GM12873 (cell line): ENCODE measurements at regions not wholly inside any gene's neighbourhood (a gene's known extent, or its start where the extent isn't known, plus 50 kb on each side); places are given as distances from the start of the nearest gene placed in this dataset.
A peak's percentile ranks its signal among the peaks of the same experiment; 100 is the strongest.

Experiments used
- TF ChIP-seq, protein P1 (sequence below): IDR thresholded peaks from 2 replicates; pipeline ENCODE4 v1.5.1; 2012; ENCODE audit warnings: low read depth, mild to moderate bottlenecking, moderate library complexity, low read length, control low read depth; ENCODE audit not compliant: insufficient read depth; ENCODE audit errors: missing control alignments

- TF ChIP-seq, protein P1, sequence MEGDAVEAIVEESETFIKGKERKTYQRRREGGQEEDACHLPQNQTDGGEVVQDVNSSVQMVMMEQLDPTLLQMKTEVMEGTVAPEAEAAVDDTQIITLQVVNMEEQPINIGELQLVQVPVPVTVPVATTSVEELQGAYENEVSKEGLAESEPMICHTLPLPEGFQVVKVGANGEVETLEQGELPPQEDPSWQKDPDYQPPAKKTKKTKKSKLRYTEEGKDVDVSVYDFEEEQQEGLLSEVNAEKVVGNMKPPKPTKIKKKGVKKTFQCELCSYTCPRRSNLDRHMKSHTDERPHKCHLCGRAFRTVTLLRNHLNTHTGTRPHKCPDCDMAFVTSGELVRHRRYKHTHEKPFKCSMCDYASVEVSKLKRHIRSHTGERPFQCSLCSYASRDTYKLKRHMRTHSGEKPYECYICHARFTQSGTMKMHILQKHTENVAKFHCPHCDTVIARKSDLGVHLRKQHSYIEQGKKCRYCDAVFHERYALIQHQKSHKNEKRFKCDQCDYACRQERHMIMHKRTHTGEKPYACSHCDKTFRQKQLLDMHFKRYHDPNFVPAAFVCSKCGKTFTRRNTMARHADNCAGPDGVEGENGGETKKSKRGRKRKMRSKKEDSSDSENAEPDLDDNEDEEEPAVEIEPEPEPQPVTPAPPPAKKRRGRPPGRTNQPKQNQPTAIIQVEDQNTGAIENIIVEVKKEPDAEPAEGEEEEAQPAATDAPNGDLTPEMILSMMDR = peak; percentile 77
Observed at GRCh38 chr12:116687888-116688287, 50.0 kb downstream of the SPRING1 start.

DNA sequence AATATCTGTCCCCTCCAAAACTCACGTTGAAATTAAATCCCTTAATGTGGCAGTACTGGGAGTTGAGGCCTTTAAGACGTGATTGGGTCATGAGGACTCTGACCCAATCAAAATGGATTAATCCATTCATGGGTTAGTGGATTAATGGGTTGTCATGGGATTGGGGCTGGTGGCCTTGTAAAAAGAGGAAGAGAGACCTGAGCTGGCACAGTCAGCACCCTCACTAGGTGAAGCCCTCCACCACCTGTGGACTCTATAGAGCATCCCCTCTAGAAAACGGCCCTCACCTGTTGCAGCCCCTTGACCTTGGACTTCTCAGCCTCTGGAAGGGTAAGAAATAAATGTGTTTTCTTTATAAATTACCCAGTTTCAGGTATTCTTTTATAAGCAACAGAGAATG is 53.0 kb downstream of the SPRING1 start:
- TF ChIP-seq, protein P1 = no peak

DNA sequence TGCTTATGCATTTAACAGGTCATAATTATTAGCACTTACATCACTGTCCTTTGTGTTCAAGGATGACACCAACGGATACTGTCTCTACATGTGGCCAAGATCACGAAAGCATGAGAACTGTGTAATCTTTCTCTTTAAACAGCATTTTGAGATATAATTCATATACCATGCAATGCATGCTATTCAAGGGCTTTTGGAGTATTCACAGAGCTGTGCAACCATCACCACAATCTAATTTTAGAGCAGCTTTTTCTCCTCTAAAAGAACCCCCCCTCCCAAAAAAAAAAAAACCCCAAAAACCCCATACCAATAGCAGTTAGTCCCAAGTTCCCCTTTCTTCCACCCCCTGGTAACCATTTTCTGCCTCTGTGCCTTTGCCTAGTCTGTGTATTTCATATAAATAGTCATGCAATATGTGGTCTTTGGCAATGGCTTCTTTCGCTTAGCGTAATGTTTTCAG is 60.6 kb downstream of the SPRING1 start:
- TF ChIP-seq, protein P1 = no peak

GRCh38 chr12:116675339-116676107 is 62.3 kb downstream of the SPRING1 start:
- TF ChIP-seq, protein P1 = no peak

- TF ChIP-seq, protein P1 = no peak
Observed at GRCh38 chr12:116674643-116675183, 63.2 kb downstream of the SPRING1 start.

DNA sequence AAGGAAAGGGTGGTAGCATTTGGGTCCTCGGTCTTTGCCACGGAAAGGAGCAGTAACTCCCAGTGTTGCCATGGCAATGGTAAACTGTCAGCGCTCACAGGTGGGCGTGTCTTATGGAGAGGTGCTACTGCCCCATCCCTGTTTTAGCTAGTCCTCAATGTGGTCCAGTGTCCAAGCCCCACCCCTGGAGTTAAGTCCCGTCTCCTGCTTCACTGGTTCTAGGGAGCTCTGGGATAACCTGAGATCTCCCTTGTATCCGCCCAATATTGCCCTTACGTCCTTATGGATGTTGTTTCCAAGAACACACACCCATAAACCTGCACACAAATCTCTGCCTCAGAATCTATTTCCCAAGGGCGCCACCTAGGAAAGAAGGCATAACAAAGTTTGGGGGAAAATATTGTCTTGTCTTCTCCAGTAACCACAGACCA is 64.2 kb downstream of the SPRING1 start:
- TF ChIP-seq, protein P1 = no peak

DNA sequence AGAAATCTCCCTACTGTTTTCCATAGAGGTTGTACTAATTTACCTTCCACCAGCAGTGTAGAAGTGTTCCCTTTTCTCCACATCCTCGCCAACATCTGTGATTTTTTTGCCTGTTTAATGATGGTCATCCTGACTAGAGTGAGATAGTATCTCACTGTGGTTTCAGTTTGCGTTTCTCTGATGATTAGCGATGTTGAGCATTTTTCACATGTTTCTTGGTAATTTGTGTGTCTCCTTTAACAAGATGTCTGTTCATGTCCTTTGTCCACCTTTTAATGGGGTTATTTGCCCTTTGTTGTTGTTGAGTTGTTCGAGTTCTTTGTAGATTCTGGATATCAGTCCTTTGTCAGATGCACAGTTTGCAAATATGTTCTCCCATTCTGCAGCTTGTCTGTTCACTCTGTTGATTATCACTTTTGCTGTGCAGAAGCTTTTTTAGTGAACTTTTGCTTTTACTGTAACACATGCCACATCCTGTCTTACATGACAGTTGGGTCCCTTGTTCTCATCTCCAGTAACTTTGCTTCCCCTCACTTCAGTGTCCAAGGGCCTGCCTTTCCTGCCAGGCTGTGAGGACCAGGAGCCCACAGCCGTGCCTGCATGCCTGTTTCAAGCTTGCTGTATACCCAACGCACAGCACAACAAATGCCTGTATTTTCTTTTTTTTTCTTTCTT is 64.9 kb downstream of the SPRING1 start:
- TF ChIP-seq, protein P1 = no peak
